SKM-1 treated with dmso at 0.1 percent for 144 hours (cell line): ENCODE measurements at regions not wholly inside any gene's neighbourhood (a gene's known extent, or its start where the extent isn't known, plus 50 kb on each side); places are given as distances from the start of the nearest gene placed in this dataset.

Experiments
- DNase-seq: peaks from one replicate; lab custom pipeline; 2025; ENCODE audit not compliant: unreplicated experiment; lab: John Stamatoyannopoulos, UW

DNA sequence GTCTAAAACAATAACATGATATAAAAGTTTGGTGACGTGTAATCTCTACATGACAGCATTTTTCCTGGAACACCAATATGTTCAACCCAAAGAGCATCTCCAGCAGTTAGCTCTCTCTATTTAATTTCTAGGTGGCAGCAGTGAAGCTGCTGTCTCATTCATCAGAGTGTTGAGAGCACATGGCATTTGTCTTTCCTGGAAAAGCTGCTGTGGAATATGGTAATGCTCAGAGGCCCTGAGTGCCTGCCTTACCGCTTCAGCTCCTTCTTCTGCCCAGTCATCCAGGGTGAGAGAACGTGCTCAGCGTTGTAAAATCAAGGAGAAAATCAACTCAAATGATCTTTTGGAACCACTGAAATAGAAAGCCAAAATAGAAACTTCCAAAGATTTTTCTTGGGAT, 640.7 kb downstream of the ADGRL2 start:
- DNase-seq = no peak

DNA sequence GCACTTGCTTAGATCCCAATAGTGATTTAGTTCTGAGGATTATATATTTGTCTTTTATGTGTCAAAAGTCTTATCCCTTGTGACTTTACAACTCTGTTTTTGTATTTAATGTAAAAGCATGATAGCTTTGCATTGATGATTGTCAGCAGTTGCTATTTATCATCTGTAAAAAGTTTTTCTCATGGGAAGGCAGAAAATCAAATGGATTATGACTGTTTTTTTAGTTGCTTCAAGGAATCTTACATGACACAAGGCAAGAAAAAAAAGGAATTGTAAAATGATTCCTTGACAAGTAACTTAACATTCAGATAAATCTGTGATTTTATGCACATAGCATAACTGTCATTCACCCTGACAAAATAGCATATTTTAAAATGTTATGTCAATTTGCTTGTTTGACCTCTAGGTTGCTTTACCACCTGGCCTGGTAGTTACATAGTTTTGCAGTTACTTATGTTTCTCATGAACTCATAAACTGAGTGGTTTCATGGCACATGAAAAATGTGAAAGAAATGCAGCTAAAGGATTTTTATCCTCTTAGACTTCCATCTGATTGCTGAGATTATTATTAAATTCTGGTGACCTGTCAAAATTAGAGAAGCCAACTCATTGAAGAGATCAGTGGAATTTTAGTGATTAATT, 622.6 kb downstream of the ADGRL2 start:
- DNase-seq = no peak

DNA sequence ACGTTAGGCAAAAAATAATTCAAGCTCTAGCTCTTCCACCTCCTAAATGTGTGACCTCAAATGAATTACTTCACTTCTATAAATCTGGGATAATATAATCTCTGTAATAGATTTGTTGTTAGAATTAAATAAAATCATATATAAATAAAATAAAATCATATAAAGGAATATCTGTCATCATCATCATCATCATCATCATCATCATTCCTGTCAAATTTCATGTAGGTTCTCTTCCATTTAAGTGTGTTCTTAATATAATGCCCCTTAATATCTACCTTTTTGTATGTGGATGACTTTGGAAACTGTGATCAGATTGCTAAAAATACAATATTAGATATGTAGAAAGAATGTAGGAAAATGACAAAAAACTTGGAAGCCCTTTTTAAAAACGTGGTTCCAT, 621.0 kb downstream of the ADGRL2 start:
- no peak for DNase-seq

DNA sequence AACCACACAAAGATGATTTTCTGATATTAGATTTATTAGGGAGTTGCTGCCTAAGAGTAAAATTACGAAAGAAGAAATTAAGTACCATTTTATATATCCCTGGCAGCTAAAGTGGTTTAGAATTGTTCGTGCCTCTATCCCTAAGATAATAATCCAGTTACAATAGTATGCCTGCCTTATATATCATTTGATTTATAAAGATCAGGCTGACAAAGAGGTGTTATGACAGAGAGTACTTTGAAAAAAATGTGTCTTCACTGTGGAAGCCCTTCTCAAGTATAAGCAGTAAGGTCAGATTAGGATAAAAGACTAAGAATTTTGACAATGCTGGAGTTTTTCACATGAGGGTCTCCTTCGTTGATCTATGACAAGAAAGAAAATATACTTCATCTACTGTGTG, 619.9 kb downstream of the ADGRL2 start:
- no peak for DNase-seq

DNA sequence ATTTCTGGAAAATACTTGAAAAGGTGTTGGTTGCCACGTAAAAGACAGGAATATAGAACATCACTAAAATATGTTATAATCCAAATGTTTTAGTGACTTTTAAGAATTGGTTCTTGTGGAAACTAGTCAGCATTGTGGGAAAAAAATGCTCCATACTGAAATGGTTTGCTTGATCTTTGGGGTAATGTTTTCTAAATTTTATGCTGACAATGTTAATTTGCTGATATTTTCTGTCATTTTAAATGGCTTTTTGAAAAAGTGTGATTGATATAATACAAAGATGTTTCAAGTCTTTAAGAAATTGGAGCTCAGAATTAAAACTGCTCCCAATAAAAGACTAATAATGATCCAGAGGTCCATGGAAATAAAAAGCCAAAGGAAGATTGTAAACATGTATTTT, 610.9 kb downstream of the ADGRL2 start:
- no peak for DNase-seq

DNA sequence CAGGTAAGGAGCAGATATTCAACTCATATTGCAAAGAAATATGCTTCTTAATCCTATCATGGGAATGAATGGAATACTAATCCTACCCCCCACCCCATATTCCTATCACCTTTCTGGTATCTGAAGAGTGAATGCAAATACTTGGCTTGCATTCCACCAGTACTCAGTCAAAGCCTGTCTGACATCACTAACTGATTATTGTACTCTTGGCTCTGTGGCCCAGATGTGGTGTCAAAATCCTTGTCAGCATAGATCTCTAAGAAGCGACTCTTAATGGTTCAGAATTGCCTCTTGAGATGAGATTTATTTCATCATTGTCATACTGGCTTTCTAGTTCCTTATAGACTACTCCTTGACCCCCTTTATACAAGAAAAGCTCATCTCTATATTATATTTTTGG, 604.6 kb downstream of the ADGRL2 start:
- DNase-seq = no peak

DNA sequence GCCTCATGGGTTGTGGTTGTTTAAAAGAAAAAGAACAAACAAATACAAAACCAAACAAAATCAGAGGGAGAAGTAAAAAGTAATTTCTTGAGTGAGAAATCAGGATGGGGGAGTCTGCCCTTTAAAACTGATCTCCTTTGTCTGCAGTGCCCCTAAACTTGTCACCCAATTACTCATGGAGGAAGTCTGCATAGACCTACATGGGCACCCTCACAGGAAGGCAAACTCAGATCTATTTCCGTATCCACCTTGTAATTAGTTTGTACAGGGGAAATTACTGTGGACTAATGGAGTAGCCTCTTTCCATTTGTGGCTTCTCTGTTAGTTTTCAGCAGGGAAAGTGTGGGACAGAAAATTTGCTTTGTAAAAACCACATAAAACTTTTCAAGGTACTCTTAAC, 600.4 kb downstream of the ADGRL2 start:
- DNase-seq = no peak

GRCh38 chr1:82400521-82400920, 599.8 kb downstream of the ADGRL2 start:
- DNase-seq = no peak

DNA sequence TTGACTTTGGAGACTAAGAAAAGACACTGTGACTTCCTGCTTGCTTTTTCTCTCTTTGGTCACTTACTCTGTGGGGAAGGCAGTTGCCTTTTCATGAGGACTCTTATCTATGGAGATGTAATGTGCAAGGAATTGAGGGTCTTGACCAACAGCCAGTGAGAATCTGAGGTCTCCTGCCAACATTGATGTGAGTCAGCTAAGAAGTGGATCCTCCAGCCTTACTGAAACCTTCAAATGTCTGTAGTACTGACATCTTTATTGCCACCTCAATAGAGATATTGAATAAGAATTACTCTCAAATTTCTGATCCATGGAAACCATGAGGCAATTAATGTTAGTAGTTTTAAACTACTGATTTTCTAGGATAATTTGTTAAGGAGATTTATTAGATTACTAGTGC, 598.4 kb downstream of the ADGRL2 start:
- DNase-seq = no peak

GRCh38 chr1:82398357-82398756, 597.6 kb downstream of the ADGRL2 start:
- DNase-seq = no peak

- DNase-seq = no peak
Observed at GRCh38 chr1:82395440-82395839, 594.7 kb downstream of the ADGRL2 start.

DNA sequence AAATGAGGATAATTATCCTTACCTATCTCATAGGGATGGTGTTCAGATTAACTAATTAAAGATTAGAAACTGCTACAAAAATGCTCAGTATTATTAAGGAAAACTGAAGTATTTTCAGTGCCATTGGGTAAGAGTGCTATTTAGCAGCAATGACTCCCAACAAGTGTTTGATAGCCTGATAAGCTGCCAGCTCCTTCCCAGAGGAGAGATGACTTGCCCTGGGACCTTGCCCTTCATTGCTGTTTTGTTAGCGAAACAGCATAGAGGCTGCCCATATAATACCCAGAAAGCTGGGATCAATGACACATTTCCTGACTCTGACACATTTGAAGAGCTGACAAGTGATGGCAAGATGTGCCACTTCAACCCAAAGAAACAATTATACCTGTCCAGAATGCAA, 592.2 kb downstream of the ADGRL2 start:
- DNase-seq = no peak

- DNase-seq = no peak
Observed at GRCh38 chr1:82392513-82392912, 591.8 kb downstream of the ADGRL2 start.

DNA sequence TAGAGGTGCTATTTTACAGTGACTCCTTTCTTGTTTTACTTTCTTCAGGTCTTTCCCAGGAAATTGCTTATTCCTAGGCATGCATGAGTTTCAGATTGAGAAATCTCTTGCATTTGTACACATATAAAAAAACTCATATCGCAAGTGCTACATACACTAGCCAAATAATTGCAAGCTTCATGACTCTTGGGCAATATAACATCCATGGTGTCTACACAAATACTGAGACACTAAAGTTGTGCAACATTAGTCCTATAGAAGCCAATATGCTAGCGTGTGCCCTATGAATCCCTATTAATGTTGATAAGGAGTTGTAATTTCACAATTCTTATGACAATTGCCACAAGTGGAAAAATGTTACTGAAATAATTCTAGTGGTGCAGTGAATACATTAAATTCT, 591.0 kb downstream of the ADGRL2 start:
- DNase-seq = no peak

DNA sequence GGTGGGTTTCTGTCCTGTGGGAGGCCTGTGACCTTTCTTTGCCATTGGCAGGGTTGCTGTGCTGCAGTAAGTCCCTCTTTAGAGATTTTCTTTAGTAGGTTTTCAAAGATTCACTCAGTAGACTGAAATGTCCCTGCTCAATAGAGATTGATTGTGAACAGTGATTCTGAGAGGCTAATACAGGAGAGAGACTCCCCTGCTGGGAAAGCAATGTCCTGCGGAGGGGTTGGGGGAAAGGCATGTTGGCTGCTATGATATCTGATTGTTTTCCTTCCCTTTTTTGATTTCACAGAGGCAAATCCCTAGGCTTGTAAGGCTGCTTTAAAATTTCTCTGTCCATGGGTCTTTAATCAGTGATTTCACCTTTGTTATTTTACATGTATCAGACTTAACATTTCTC, 589.9 kb downstream of the ADGRL2 start:
- DNase-seq = no peak

DNA sequence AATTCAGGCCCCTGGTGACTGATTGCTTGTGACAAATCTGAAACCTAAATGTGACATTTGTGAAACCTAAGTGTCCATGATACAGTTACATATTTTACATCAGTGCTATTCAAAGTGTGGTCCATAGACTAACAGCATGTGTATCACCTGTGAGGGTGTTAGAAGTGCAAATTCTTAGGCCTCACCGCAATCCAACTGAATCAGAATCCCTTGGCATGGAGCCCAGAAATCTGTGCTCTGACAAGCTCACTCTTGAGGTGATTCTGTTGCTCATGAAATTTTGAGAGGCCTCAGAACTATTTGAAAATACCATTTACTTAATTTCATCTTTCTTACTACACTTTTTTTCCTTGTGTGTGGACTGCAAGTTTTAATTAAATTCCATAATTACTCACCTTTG, 587.9 kb downstream of the ADGRL2 start:
- no peak for DNase-seq

DNA sequence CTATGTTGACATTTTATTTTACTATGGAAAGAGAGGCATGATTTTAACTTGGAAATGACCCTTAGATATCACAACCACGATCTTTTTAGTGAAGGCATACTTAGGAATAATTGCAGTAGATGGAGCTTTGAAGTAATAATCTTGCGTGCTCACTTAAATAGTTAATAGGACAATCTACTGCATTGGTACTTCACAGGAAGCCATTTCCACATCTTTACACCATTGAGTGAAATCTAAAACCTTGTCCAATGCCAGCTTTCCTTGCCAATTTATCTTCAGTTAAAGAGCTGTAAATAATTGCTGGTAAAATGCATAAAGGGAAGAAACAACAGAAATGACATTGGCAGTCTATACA, 586.3 kb downstream of the ADGRL2 start:
- DNase-seq = no peak

DNA sequence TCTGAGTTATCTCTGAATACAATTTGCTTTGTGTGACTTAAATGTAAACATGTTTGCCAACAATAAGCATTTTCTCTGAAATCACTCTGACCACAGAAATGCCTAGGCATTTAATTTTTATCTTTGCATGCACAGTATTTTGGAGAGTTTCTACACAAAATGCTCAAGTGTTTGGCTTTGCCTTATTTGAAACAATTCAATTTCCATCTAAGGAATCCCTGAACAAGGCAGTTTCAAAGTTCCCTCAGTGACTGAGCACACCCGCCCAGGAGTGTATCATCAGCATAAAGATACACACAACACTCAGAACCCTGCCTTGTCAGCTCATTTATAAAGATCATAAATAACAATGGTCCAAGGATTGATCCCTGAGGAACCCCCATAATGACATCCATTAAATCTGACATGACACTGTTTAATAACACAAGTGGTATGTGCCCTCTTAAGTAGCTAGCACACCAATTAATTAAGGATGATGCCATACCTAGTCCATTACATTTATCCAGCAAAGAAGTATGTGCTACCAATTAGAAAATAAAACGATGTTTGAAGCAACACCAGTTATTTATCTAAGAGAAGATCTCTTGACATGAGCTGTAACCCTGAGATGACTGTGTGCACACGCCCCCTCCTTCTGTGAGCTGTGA, 585.8 kb downstream of the ADGRL2 start:
- no peak for DNase-seq

- no peak for DNase-seq
Observed at GRCh38 chr1:82384776-82385175, 584.0 kb downstream of the ADGRL2 start.

GRCh38 chr1:82377201-82377884, 576.6 kb downstream of the ADGRL2 start:
- DNase-seq = no peak

DNA sequence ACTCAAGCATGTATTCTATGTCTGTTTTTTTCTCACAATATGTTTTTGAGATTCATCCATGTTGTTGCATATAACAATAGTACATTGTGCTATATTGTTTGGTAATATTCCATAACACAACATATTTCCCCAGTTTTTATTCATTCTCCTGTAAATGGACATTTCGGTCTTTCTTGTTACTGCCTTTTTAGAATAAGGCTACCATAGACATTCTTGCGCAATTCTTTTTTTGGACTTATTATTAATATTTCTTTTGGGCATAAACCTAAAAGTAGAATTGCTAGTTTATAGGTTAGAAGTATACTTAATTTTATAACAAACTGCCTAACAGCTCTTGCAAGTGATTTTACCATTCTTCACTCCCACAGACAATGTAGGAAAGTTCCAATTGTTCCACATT, 573.0 kb downstream of the ADGRL2 start:
- DNase-seq = no peak

DNA sequence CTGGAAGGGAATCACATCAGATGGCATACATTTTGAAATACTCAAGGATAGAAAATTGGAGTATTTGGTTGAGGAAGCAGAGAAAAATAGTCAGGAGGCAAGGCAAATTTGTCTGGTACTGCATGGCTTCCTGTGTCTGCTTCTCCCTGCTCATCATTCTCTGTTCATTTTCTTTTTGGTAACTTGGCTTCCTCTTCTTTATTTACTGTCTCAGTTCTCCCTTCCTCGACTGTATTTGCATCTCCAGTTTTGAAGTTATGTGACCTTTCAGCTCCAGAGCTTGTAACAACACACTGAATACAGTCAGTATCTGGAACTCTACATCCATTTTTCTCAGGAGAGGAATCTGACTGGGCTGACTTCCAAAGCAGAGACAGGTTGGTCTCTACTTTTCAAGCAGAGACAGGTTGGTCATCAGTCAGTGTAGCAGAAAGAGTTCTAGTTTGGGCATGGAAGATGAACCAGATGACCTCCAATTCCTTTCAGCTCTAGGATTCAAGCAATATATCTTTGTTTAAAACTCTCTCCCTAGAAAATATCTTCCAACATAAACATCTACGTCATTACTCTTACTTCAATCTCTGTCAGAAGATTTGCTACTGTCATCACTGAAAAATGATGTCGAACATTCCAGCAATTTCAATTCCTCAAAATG, 571.2 kb downstream of the ADGRL2 start:
- no peak for DNase-seq
